Esophagus (tissue), 2 donors: ENCODE measurements at regions not wholly inside any gene's neighbourhood (a gene's known extent, or its start where the extent isn't known, plus 50 kb on each side); places are given as distances from the start of the nearest gene placed in this dataset.

Source experiments
- H3K27ac ChIP-seq, 2 donors: one replicate each; pipeline ENCODE4 v1.5.1; 2013; ENCODE audit warnings: low read depth in 2 of 2, mild to moderate bottlenecking in 2 of 2, inconsistent platforms in 1 of 2, low read length in 1 of 2, moderate library complexity in 1 of 2
- H3K27me3 ChIP-seq, 2 donors: one replicate each; pipeline ENCODE4 v1.6.1; 2013; ENCODE audit warnings: low read length in 2 of 2, control low read depth in 1 of 2, mild to moderate bottlenecking in 1 of 2; ENCODE audit not compliant: insufficient read depth in 2 of 2, control insufficient read depth in 1 of 2
- H3K36me3 ChIP-seq, 2 donors: one replicate each; pipeline ENCODE4 v1.6.1; 2013; ENCODE audit warnings: low read length in 1 of 2; ENCODE audit not compliant: control insufficient read depth in 2 of 2, insufficient read depth in 2 of 2
- H3K4me1 ChIP-seq, 2 donors: one replicate each; pipeline ENCODE4 v1.6.1; 2013; ENCODE audit warnings: low read length in 1 of 2; ENCODE audit not compliant: control insufficient read depth in 2 of 2, insufficient read depth in 2 of 2
- H3K4me3 ChIP-seq, 2 donors: one replicate each; pipeline ENCODE4 v1.5.1; 2013; ENCODE audit warnings: low read length in 2 of 2, mild to moderate bottlenecking in 2 of 2, low read depth in 1 of 2, moderate library complexity in 1 of 2
- H3K9me3 ChIP-seq, 2 donors: one replicate each; pipeline ENCODE4 v1.6.1; 2013; ENCODE audit warnings: mild to moderate bottlenecking in 2 of 2, low read depth in 1 of 2, low read length in 1 of 2, moderate library complexity in 1 of 2; ENCODE audit not compliant: control insufficient read depth in 2 of 2, insufficient read depth in 1 of 2
- WGBS, 2 donors: extraction: QIAGEN DNeasy Blood & Tissue Kit; methylation state at CpG; one replicate each; pipeline ENCODE4 v1.1.7; 2013; 5-methylcytosine and 5-hydroxymethylcytosine counted together
- donor health status: healthy with polysubstance abuse.
- donor health status: Bipolar disorder and iron deficiency.

- no peaks in the 10 kb centered on the region for H3K9me3 ChIP-seq
- H3K4me3 ChIP-seq = no peak overlapping the region
- H3K4me1 ChIP-seq = no peaks in the 10 kb centered on the region
- no peak overlapping the region for H3K27ac ChIP-seq
- no peaks in the 10 kb centered on the region for H3K36me3 ChIP-seq
- WGBS, 2 donors = 65 to 67% methylated on average over 4 of the region's 4 CpGs
- no peaks in the 10 kb centered on the region for H3K27me3 ChIP-seq
Observed at GRCh38 chr7:136078630-136079029, 101.5 kb upstream of the MTPN start.

- H3K4me3 ChIP-seq = no peak overlapping the region
- no peaks in the 10 kb centered on the region for H3K9me3 ChIP-seq
- no peak overlapping the region for H3K27ac ChIP-seq
- WGBS, 2 donors = 79 to 87% methylated on average over 2 of the region's 2 CpGs
- no peaks in the 10 kb centered on the region for H3K4me1 ChIP-seq
- H3K36me3 ChIP-seq = no peaks in the 10 kb centered on the region
- no peaks in the 10 kb centered on the region for H3K27me3 ChIP-seq
Observed at GRCh38 chr7:136076954-136077353, 99.8 kb upstream of the MTPN start.

- Histone ChIP-seq H3K4me1 (no peaks in the 10 kb centered on the region), H3K4me3 (no peak overlapping the region), H3K27me3 (no peaks in the 10 kb centered on the region), H3K9me3 (no peaks in the 10 kb centered on the region), H3K36me3 (no peaks in the 10 kb centered on the region), H3K27ac (no peak overlapping the region)
- WGBS, 2 donors = 15 to 20% methylated on average over 2 of the region's 2 CpGs
Observed at GRCh38 chr7:136074843-136075242, 97.7 kb upstream of the MTPN start.

GRCh38 chr7:136072447-136072846 lies 95.3 kb upstream of the MTPN start:
- no peaks in the 10 kb centered on the region for H3K9me3 ChIP-seq
- no peaks in the 10 kb centered on the region for H3K4me1 ChIP-seq
- WGBS, 2 donors = 56 to 67% methylated on average over 4 of the region's 4 CpGs
- no peaks in the 10 kb centered on the region for H3K27me3 ChIP-seq
- H3K36me3 ChIP-seq = no peaks in the 10 kb centered on the region
- no peak overlapping the region for H3K4me3 ChIP-seq
- no peak overlapping the region for H3K27ac ChIP-seq

GRCh38 chr7:136070736-136071505 lies 93.8 kb upstream of the MTPN start:
- H3K9me3 ChIP-seq = no peaks in the 10 kb centered on the region
- 53 to 62% methylated on average over 6 of the region's 6 CpGs for WGBS, 2 donors
- no peaks in the 10 kb centered on the region for H3K4me1 ChIP-seq
- H3K36me3 ChIP-seq = no peaks in the 10 kb centered on the region
- no peak overlapping the region for H3K27ac ChIP-seq
- no peak overlapping the region for H3K4me3 ChIP-seq
- H3K27me3 ChIP-seq = no peaks in the 10 kb centered on the region

- no peaks in the 10 kb centered on the region for H3K27me3 ChIP-seq
- no peaks in the 10 kb centered on the region for H3K36me3 ChIP-seq
- H3K4me1 ChIP-seq = no peaks in the 10 kb centered on the region
- H3K9me3 ChIP-seq = no peaks in the 10 kb centered on the region
- WGBS, 2 donors = 95 to 99% methylated on average over 1 of the region's 1 CpG
- no peak overlapping the region for H3K4me3 ChIP-seq
- H3K27ac ChIP-seq = no peak overlapping the region
Observed at GRCh38 chr7:136069840-136070529, 92.8 kb upstream of the MTPN start.

GRCh38 chr7:136067277-136067676 lies 90.1 kb upstream of the MTPN start:
- 73 to 74% methylated on average over 1 of the region's 1 CpG for WGBS, 2 donors

GRCh38 chr7:136066304-136067143 lies 89.4 kb upstream of the MTPN start:
- WGBS, 2 donors = 89 to 92% methylated on average over 16 of the region's 16 CpGs

More at GRCh38 chr7:136067277-136067676, 90.1 kb upstream of the MTPN start:
- Histone ChIP-seq H3K9me3 (no peaks in the 10 kb centered on the region), H3K4me1 (no peaks in the 10 kb centered on the region), H3K36me3 (no peaks in the 10 kb centered on the region), H3K4me3 (no peak overlapping the region), H3K27ac (no peak overlapping the region), H3K27me3 (no peaks in the 10 kb centered on the region)

GRCh38 chr7:136064627-136065237 lies 87.6 kb upstream of the MTPN start:
- Histone ChIP-seq H3K36me3 (no peaks in the 10 kb centered on the region), H3K4me1 (no peaks in the 10 kb centered on the region), H3K4me3 (no peak overlapping the region), H3K9me3 (no peaks in the 10 kb centered on the region), H3K27ac (no peak overlapping the region), H3K27me3 (no peaks in the 10 kb centered on the region)

More at GRCh38 chr7:136066304-136067143, 89.4 kb upstream of the MTPN start:
- H3K4me1 ChIP-seq = no peaks in the 10 kb centered on the region
- H3K9me3 ChIP-seq = no peaks in the 10 kb centered on the region
- H3K4me3 ChIP-seq = no peak overlapping the region
- H3K27me3 ChIP-seq = no peaks in the 10 kb centered on the region
- no peak overlapping the region for H3K27ac ChIP-seq
- no peaks in the 10 kb centered on the region for H3K36me3 ChIP-seq
